A673 (cell line): ENCODE measurements at regions not wholly inside any gene's neighbourhood (a gene's known extent, or its start where the extent isn't known, plus 50 kb on each side); places are given as distances from the start of the nearest gene placed in this dataset.

Experiments
- BruUV-seq: library from RNA; stranded (reverse); fragments of 400-500 nt; replicated peaks from 2 replicates; lab custom pipeline; 2021; lab: Mats Ljungman, UMichigan
- CTCF ChIA-PET: fragments of 300-600 bp; sonication (Branson Sonifier 250); formaldehyde crosslinking; loops from one replicate; lab custom pipeline; 2022; ENCODE audit warnings: antibody characterized with exemption; lab: Charles Lee
- POLR2A ChIA-PET: fragments of 300-600 bp; sonication (Branson Sonifier 250); formaldehyde crosslinking; loops from one replicate; lab custom pipeline; 2022; ENCODE audit warnings: antibody characterized with exemption; ENCODE audit not compliant: low non-redundant PET; lab: Charles Lee
- DNase-seq: peaks from one replicate; pipeline ENCODE4 v3.0.0-alpha.2; 2015; ENCODE audit warnings: low spot score
- H3K27ac ChIP-seq: fragments of 200-600 bp; sonication (generic); 2 replicates; pipeline ENCODE4 v1.5.1; 2016; ENCODE audit warnings: mixed run types, low read depth, mild to moderate bottlenecking, mixed read lengths, antibody characterized with exemption, low read length; ENCODE audit not compliant: poor library complexity, severe bottlenecking
- H3K27me3 ChIP-seq: fragments of 200-600 bp; sonication (generic); replicated peaks from 2 replicates; pipeline ENCODE4 v1.6.1; 2017; ENCODE audit warnings: mixed run types, low read depth, mild to moderate bottlenecking, mixed read lengths, antibody characterized with exemption, low read length; ENCODE audit not compliant: insufficient read depth, poor library complexity
- H3K36me3 ChIP-seq: fragments of 200-600 bp; sonication (generic); 2 replicates; pipeline ENCODE4 v1.6.1; 2016; ENCODE audit warnings: mixed run types, mild to moderate bottlenecking, mixed read lengths, antibody characterized with exemption, low read length; ENCODE audit not compliant: insufficient read depth, poor library complexity, severe bottlenecking
- H3K4me1 ChIP-seq: fragments of 200-600 bp; sonication (generic); 2 replicates; pipeline ENCODE4 v1.6.1; 2017; ENCODE audit warnings: mixed run types, mild to moderate bottlenecking, mixed read lengths, antibody characterized with exemption, low read length; ENCODE audit not compliant: insufficient read depth, poor library complexity, severe bottlenecking
- H3K4me3 ChIP-seq: fragments of 200-600 bp; sonication (generic); 2 replicates; pipeline ENCODE4 v1.5.1; 2016; ENCODE audit warnings: low read depth, mixed run types, mild to moderate bottlenecking, mixed read lengths, low read length; ENCODE audit not compliant: poor library complexity, severe bottlenecking
- H3K9me3 ChIP-seq: fragments of 200-600 bp; sonication (generic); 2 replicates; pipeline ENCODE4 v1.6.1; 2016; ENCODE audit warnings: mixed run types, low read depth, mild to moderate bottlenecking, mixed read lengths, antibody characterized with exemption, low read length; ENCODE audit not compliant: poor library complexity, severe bottlenecking
- CTCF ChIP-seq: fragments of 300-800, 200-600 bp; sonication (generic); conservative IDR thresholded peaks from 2 replicates; pipeline ENCODE4 v1.5.1; 2017; ENCODE audit warnings: low read depth, mild to moderate bottlenecking, antibody characterized with exemption, low read length, moderate library complexity, mixed read lengths
- EZH2 ChIP-seq: fragments of 200-600 bp; sonication (generic); IDR thresholded peaks from 2 replicates; pipeline ENCODE4 v1.6.1; 2017; ENCODE audit warnings: borderline replicate concordance, low read depth, mild to moderate bottlenecking, mixed read lengths, antibody characterized with exemption, low read length; ENCODE audit not compliant: poor library complexity, severe bottlenecking
- intact Hi-C: fragments of 100-400 bp; cut with micrococcal nuclease; formaldehyde crosslinking; loops from one replicate; pipeline ENCODE4 v1.10.0; 2022; ENCODE audit not compliant: unreplicated experiment

DNA sequence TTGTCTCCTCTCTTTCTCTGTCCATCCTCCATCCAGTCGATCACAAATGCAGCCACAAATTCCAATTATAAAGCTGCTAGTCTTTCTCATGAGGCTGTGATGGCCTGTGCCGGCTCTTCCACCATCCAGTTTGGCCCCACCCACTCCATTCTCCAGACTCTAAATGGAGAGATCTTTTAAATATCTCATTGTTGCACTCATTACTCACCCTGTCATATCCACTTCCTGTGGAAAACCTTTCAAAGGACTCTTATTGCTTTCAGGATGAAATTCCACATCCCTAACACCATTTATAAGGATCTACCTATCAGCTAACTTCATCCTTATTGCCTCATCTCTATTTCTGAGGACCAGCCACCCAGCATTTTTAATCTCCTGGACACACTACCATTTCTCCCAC lies 70.6 kb downstream of the NRN1 start:
- DNase-seq = peak; percentile 39
- ChIA-PET CTCF (no interaction called here), POLR2A (no interaction called here)
- peaks cover 23% of the 10 kb centered on the region for H3K4me1 ChIP-seq
- H3K9me3 ChIP-seq = peaks cover 8% of the 10 kb centered on the region
- no TSS peak for BruUV-seq
- intact Hi-C loops = no loop called here
- no peaks in the 10 kb centered on the region for H3K27me3 ChIP-seq
- TF ChIP-seq CTCF = no peak
- TF ChIP-seq EZH2 = no peak
- H3K27ac ChIP-seq = no peak overlapping the region
- H3K36me3 ChIP-seq = no peaks in the 10 kb centered on the region
- no peak overlapping the region for H3K4me3 ChIP-seq

DNA sequence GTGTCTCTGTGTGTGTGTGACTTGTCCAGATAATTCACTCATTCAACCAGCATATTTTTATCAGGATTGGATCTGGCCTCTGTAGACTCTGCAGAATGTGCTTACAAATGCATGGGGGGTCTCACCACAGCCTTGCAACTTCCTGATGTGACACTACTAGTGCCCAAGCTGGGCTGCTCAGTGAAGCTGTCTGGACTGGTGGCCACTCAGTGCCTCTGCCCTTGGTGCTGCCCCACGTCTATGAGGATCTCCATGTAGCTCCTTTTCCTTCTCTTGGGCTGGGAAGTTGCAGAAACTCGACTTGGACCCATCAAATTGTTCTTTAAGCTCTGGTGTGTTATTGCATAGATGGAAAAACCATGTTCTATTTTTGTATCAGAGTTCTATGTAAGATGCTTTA lies 75.8 kb downstream of the NRN1 start:
- H3K36me3 ChIP-seq = no peaks in the 10 kb centered on the region
- no peak for DNase-seq
- no TSS peak for BruUV-seq
- H3K4me3 ChIP-seq = no peak overlapping the region
- peaks cover 2% of the 10 kb centered on the region for H3K4me1 ChIP-seq
- POLR2A ChIA-PET = no interaction called here
- intact Hi-C loops = no loop called here
- H3K9me3 ChIP-seq = peaks cover 8% of the 10 kb centered on the region
- no peak overlapping the region for H3K27ac ChIP-seq
- CTCF ChIA-PET = no interaction called here
- H3K27me3 ChIP-seq = no peaks in the 10 kb centered on the region
- TF ChIP-seq CTCF (no peak), EZH2 (no peak)

DNA sequence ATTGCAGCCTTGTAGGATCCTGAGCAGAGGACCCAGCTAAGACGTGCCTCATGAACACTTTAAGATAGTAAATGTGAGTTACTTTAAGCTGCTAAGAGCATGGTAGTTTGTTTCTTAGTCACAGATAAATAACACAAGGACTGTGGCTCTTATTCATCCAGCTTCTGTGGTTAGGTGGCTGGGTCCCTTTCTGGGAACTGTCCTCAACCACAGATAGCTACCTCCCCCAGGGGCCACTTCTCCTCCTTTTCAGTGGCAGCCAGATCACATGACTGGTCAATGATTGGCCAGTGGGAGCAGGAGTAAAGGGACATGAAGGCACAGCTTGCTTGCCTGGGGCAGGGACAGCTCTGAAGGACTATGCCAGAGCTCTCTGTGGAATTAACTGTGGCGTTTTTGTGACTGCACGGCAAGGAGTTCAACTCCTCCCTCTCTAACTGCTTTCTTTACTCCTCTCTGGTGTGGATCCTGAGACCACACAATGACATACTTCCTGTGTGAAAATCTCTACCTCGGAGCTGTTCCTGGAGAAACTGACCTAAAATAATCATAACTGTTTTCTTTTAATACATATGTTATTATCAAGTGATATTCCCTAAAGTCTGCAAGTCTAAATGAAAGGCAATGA lies 76.5 kb downstream of the NRN1 start:
- no TSS peak for BruUV-seq
- CTCF ChIA-PET = no interaction called here
- TF ChIP-seq CTCF (no peak), EZH2 (no peak)
- DNase-seq = no peak
- Histone ChIP-seq H3K27me3 (no peaks in the 10 kb centered on the region), H3K36me3 (no peaks in the 10 kb centered on the region), H3K4me1 (no peaks in the 10 kb centered on the region), H3K27ac (no peak overlapping the region), H3K9me3 (peaks cover 8% of the 10 kb centered on the region), H3K4me3 (no peak overlapping the region)
- POLR2A ChIA-PET = no interaction called here
- intact Hi-C loops = no loop called here
